CD4-positive, CD25-positive, alpha-beta regulatory T cell (primary cell): ENCODE measurements at regions not wholly inside any gene's neighbourhood (a gene's known extent, or its start where the extent isn't known, plus 50 kb on each side); places are given as distances from the start of the nearest gene placed in this dataset.

ENCODE experiments used
- ATAC-seq, 2 donors: fragments of 150-1000 bp; cut with Tn5 transposase; one replicate each; pipeline ENCODE4 v1.10.0; 2021; ENCODE audit warnings: low read depth in 2 of 2, moderate number of reproducible peaks in 2 of 2, moderate library complexity in 1 of 2
- DNase-seq, 3 donors: peaks; one replicate each; pipeline versions ENCODE4 v3.0.0 to v3.0.0-alpha.2; 2012 to 2022; ENCODE audit warnings: mixed read lengths in 1 of 3
- H3K27ac ChIP-seq: one replicate; pipeline ENCODE4 v1.7.0; 2013; ENCODE audit warnings: mild to moderate bottlenecking, low read length; ENCODE audit not compliant: insufficient read depth, poor library complexity, severe bottlenecking
- H3K27me3 ChIP-seq: one replicate; pipeline ENCODE4 v1.7.0; 2013; ENCODE audit warnings: low read length; ENCODE audit not compliant: control insufficient read depth, insufficient read depth
- H3K36me3 ChIP-seq: one replicate; pipeline ENCODE4 v1.7.0; 2013; ENCODE audit warnings: mild to moderate bottlenecking, low read length, moderate library complexity; ENCODE audit not compliant: control insufficient read depth, insufficient read depth
- H3K4me1 ChIP-seq: 2 replicates; pipeline ENCODE4 v1.7.0; 2013; ENCODE audit warnings: mild to moderate bottlenecking, low read length; ENCODE audit not compliant: insufficient read depth, control insufficient read depth, poor library complexity, severe bottlenecking
- H3K4me3 ChIP-seq: one replicate; pipeline ENCODE4 v1.7.0; 2013; ENCODE audit warnings: low read depth, mild to moderate bottlenecking, low read length, moderate library complexity
- H3K9me3 ChIP-seq, 2 experiments: 1 replicate in 1 of 2; 2 replicates in 1 of 2; pipeline ENCODE4 v1.7.0; 2013; ENCODE audit warnings: low read length in 2 of 2, mild to moderate bottlenecking in 1 of 2, moderate library complexity in 1 of 2; ENCODE audit not compliant: control insufficient read depth in 2 of 2
- H3K27ac Mint-ChIP-seq, 3 donors: one replicate each; pipeline ENCODE4 v1.8.0; 2020 to 2022; ENCODE audit warnings: mild to moderate bottlenecking in 3 of 3, mixed read lengths in 3 of 3, moderate library complexity in 2 of 3
- H3K27me3 Mint-ChIP-seq: one replicate; pipeline ENCODE4 v1.8.0; 2022; ENCODE audit warnings: mild to moderate bottlenecking, mixed read lengths
- H3K36me3 Mint-ChIP-seq: one replicate; pipeline ENCODE4 v1.8.0; 2020; ENCODE audit warnings: mixed read lengths
- H3K4me1 Mint-ChIP-seq, 4 donors: one replicate each; pipeline ENCODE4 v1.8.0; 2020 to 2022; ENCODE audit warnings: mixed read lengths in 4 of 4, mild to moderate bottlenecking in 1 of 4
- H3K4me3 Mint-ChIP-seq, 4 donors: one replicate each; pipeline ENCODE4 v1.8.0; 2020 to 2022; ENCODE audit warnings: mild to moderate bottlenecking in 4 of 4, mixed read lengths in 4 of 4, moderate library complexity in 3 of 4
- H3K9me3 Mint-ChIP-seq, 7 donors: one replicate each; pipeline ENCODE4 v1.8.0; 2020 to 2022; ENCODE audit warnings: mixed read lengths in 7 of 7, mild to moderate bottlenecking in 3 of 7, moderate library complexity in 2 of 7

- H3K9me3 ChIP-seq: no peaks in the 10 kb centered on the region
- H3K27me3 ChIP-seq: no peaks in the 10 kb centered on the region
- H3K27ac ChIP-seq: no peak overlapping the region
- no peaks in the 10 kb centered on the region for H3K36me3 ChIP-seq
- Mint-ChIP-seq H3K9me3 (peaks cover 0 to 6% (median 0%) of the 10 kb centered on the region in 7 donors), H3K4me3 (no peak overlapping the region), H3K27me3 (no peaks in the 10 kb centered on the region), H3K4me1 (no peaks in the 10 kb centered on the region), H3K36me3 (no peaks in the 10 kb centered on the region), H3K27ac (no peak overlapping the region)
- no peak for ATAC-seq
- DNase-seq: no peak
- no peaks in the 10 kb centered on the region for H3K4me1 ChIP-seq
- no peak overlapping the region for H3K4me3 ChIP-seq
These were observed 898.8 kb downstream of the NTRK3 start for GRCh38 chr15:87357637-87358313.

DNA sequence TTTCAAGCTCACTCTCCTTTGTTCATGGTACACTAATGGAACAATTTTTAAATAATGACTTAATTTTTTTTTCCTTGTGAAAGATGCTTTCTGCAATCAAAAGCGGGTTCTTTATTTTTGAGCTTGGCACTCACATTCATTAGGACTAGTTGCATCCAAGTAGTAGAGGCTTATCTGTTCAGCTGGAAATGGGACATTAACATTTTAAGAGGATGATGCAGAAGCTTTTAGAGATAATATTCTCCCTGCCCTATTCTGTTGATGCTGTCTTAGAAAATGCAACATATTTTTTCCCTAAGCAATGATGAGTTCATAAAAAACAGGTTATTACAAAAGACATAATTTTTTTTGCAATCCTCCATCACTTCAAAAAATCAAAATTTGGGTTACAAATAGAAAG lies 900.6 kb downstream of the NTRK3 start:
- H3K36me3 ChIP-seq: no peaks in the 10 kb centered on the region
- no peaks in the 10 kb centered on the region for H3K27me3 Mint-ChIP-seq
- no peaks in the 10 kb centered on the region for H3K36me3 Mint-ChIP-seq
- no peak for ATAC-seq
- no peak overlapping the region for H3K27ac ChIP-seq
- H3K4me3 ChIP-seq: no peak overlapping the region
- H3K9me3 Mint-ChIP-seq: peaks cover 0 to 6% (median 0%) of the 10 kb centered on the region in 7 donors
- H3K27ac Mint-ChIP-seq: no peak overlapping the region
- no peaks in the 10 kb centered on the region for H3K4me1 ChIP-seq
- H3K9me3 ChIP-seq: no peaks in the 10 kb centered on the region
- no peaks in the 10 kb centered on the region for H3K4me1 Mint-ChIP-seq
- DNase-seq: no peak
- H3K4me3 Mint-ChIP-seq: no peak overlapping the region
- H3K27me3 ChIP-seq: no peaks in the 10 kb centered on the region

- no peak overlapping the region for H3K27ac ChIP-seq
- Mint-ChIP-seq H3K4me3 (no peak overlapping the region), H3K9me3 (peaks cover 0 to 6% (median 0%) of the 10 kb centered on the region in 7 donors), H3K4me1 (no peaks in the 10 kb centered on the region), H3K27ac (no peak overlapping the region), H3K27me3 (no peaks in the 10 kb centered on the region), H3K36me3 (no peaks in the 10 kb centered on the region)
- ATAC-seq (no peak), DNase-seq (no peak)
- H3K9me3 ChIP-seq: no peaks in the 10 kb centered on the region
- H3K4me3 ChIP-seq: no peak overlapping the region
- H3K36me3 ChIP-seq: no peaks in the 10 kb centered on the region
- no peaks in the 10 kb centered on the region for H3K4me1 ChIP-seq
- no peaks in the 10 kb centered on the region for H3K27me3 ChIP-seq
These were observed 901.7 kb downstream of the NTRK3 start for GRCh38 chr15:87354661-87355410.

GRCh38 chr15:87349181-87349580 lies 907.4 kb downstream of the NTRK3 start:
- Histone ChIP-seq H3K4me3 (no peak overlapping the region), H3K27me3 (no peaks in the 10 kb centered on the region), H3K27ac (no peak overlapping the region), H3K4me1 (no peaks in the 10 kb centered on the region), H3K36me3 (no peaks in the 10 kb centered on the region), H3K9me3 (no peaks in the 10 kb centered on the region)
- Mint-ChIP-seq H3K27me3 (no peaks in the 10 kb centered on the region), H3K36me3 (no peaks in the 10 kb centered on the region), H3K4me3 (no peak overlapping the region), H3K4me1 (no peaks in the 10 kb centered on the region), H3K9me3 (peaks cover 0 to 3% (median under 1%) of the 10 kb centered on the region in 7 donors), H3K27ac (no peak overlapping the region)
- DNase-seq (no peak), ATAC-seq (no peak)

DNA sequence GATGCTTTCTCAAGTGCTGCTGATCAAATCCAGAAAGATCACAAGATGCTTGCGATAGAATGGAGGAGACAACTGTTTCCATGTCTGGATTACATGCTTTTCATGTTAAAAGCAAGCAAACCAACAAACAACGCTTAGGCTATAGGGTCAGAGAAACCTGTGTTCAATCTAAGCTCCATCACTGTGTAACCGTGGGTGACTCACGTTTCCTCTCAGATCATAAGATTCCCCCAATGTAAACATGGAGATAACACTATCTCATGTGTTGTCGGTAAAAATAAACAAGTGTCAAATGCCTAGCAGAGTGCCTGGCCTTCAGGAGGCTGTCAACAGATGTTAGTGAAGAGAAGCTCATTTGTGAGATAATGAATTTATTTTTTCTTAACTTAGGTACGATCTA lies 907.8 kb downstream of the NTRK3 start:
- no peak overlapping the region for H3K4me3 ChIP-seq
- peaks cover 0 to 3% (median 2%) of the 10 kb centered on the region in 7 donors for H3K9me3 Mint-ChIP-seq
- H3K9me3 ChIP-seq: no peaks in the 10 kb centered on the region
- H3K27me3 ChIP-seq: no peaks in the 10 kb centered on the region
- no peaks in the 10 kb centered on the region for H3K36me3 ChIP-seq
- H3K27ac ChIP-seq: no peak overlapping the region
- no peaks in the 10 kb centered on the region for H3K4me1 ChIP-seq
- no peak overlapping the region for H3K27ac Mint-ChIP-seq
- ATAC-seq: no peak
- no peak for DNase-seq
- H3K27me3 Mint-ChIP-seq: no peaks in the 10 kb centered on the region
- no peak overlapping the region for H3K4me3 Mint-ChIP-seq
- no peaks in the 10 kb centered on the region for H3K36me3 Mint-ChIP-seq
- no peaks in the 10 kb centered on the region for H3K4me1 Mint-ChIP-seq

- no peak for ATAC-seq
- Histone ChIP-seq H3K4me1 (no peaks in the 10 kb centered on the region), H3K36me3 (no peaks in the 10 kb centered on the region), H3K27ac (no peak overlapping the region), H3K9me3 (no peaks in the 10 kb centered on the region), H3K27me3 (no peaks in the 10 kb centered on the region), H3K4me3 (no peak overlapping the region)
- Mint-ChIP-seq H3K4me1 (no peaks in the 10 kb centered on the region), H3K27me3 (no peaks in the 10 kb centered on the region), H3K36me3 (no peaks in the 10 kb centered on the region), H3K27ac (no peak overlapping the region), H3K9me3 (peaks cover 0 to 5% (median 2%) of the 10 kb centered on the region in 7 donors), H3K4me3 (no peak overlapping the region)
- no peak for DNase-seq
These were observed 908.6 kb downstream of the NTRK3 start for GRCh38 chr15:87347806-87348515.

- H3K4me1 ChIP-seq: no peaks in the 10 kb centered on the region
- no peaks in the 10 kb centered on the region for H3K9me3 ChIP-seq
- Mint-ChIP-seq H3K36me3 (no peaks in the 10 kb centered on the region), H3K9me3 (peaks cover 0 to 7% (median 0%) of the 10 kb centered on the region in 7 donors), H3K4me1 (no peaks in the 10 kb centered on the region), H3K4me3 (no peak overlapping the region), H3K27ac (no peak overlapping the region), H3K27me3 (no peaks in the 10 kb centered on the region)
- H3K27ac ChIP-seq: no peak overlapping the region
- no peaks in the 10 kb centered on the region for H3K36me3 ChIP-seq
- no peak overlapping the region for H3K4me3 ChIP-seq
- DNase-seq: no peak
- ATAC-seq: no peak
- H3K27me3 ChIP-seq: no peaks in the 10 kb centered on the region
These were observed 910.6 kb downstream of the NTRK3 start for GRCh38 chr15:87345961-87346360.
